NCI-H1417 (cell line): ENCODE measurements at regions not wholly inside any gene's neighbourhood (a gene's known extent, or its start where the extent isn't known, plus 50 kb on each side); places are given as distances from the start of the nearest gene placed in this dataset.

Experiments used
- DNase-seq, 3 experiments: peaks; one replicate each; lab custom pipeline; 2025; lab: John Stamatoyannopoulos, UW

- no peak for DNase-seq
Measured at GRCh38 chr3:147937341-147937740, 528.2 kb downstream of the ZIC1 start.

GRCh38 chr3:147937891-147938290, 528.7 kb downstream of the ZIC1 start:
- no peak for DNase-seq

GRCh38 chr3:147939425-147939824, 530.3 kb downstream of the ZIC1 start:
- no peak for DNase-seq

- DNase-seq = no peak
Measured at GRCh38 chr3:147939839-147940238, 530.7 kb downstream of the ZIC1 start.

GRCh38 chr3:147940405-147941193, 531.4 kb downstream of the ZIC1 start:
- DNase-seq = no peak

GRCh38 chr3:147941969-147942368, 532.8 kb downstream of the ZIC1 start:
- DNase-seq = no peak

- no peak for DNase-seq
Measured at GRCh38 chr3:147943265-147943945, 534.2 kb downstream of the ZIC1 start.

- peak in 1 of 3 experiments; percentile 19 for DNase-seq
Measured at GRCh38 chr3:147945968-147946519, 536.9 kb downstream of the ZIC1 start.

GRCh38 chr3:147956615-147957014, 547.5 kb downstream of the ZIC1 start:
- DNase-seq = no peak

GRCh38 chr3:147958754-147959153, 549.6 kb downstream of the ZIC1 start:
- no peak for DNase-seq

GRCh38 chr3:147960786-147961185, 551.6 kb downstream of the ZIC1 start:
- DNase-seq = peak in 1 of 3 experiments; percentile 25

GRCh38 chr3:147962408-147963164, 553.4 kb downstream of the ZIC1 start:
- DNase-seq = peak in 1 of 3 experiments; percentile 20

- DNase-seq = no peak
Measured at GRCh38 chr3:147963711-147964110, 554.5 kb downstream of the ZIC1 start.

GRCh38 chr3:147975165-147975564, 566.0 kb downstream of the ZIC1 start:
- no peak for DNase-seq

GRCh38 chr3:147977001-147977400, 567.8 kb downstream of the ZIC1 start:
- no peak for DNase-seq

- no peak for DNase-seq
Measured at GRCh38 chr3:147987549-147987948, 578.4 kb downstream of the ZIC1 start.

- no peak for DNase-seq
Measured at GRCh38 chr3:147989344-147989743, 580.2 kb downstream of the ZIC1 start.

- no peak for DNase-seq
Measured at GRCh38 chr3:148002705-148003205, 593.6 kb downstream of the ZIC1 start.

GRCh38 chr3:148004331-148004730, 595.2 kb downstream of the ZIC1 start:
- DNase-seq = peak in 1 of 3 experiments; percentile 36

GRCh38 chr3:148005456-148005855, 596.3 kb downstream of the ZIC1 start:
- DNase-seq = no peak

GRCh38 chr3:148006508-148006907, 597.3 kb downstream of the ZIC1 start:
- DNase-seq = no peak

GRCh38 chr3:148008591-148008990, 599.4 kb downstream of the ZIC1 start:
- DNase-seq = no peak
